ENCODE measurements at regions not wholly inside any gene's neighbourhood (a gene's known extent, or its start where the extent isn't known, plus 50 kb on each side); places are given as distances from the start of the nearest gene placed in this dataset.

DNA sequence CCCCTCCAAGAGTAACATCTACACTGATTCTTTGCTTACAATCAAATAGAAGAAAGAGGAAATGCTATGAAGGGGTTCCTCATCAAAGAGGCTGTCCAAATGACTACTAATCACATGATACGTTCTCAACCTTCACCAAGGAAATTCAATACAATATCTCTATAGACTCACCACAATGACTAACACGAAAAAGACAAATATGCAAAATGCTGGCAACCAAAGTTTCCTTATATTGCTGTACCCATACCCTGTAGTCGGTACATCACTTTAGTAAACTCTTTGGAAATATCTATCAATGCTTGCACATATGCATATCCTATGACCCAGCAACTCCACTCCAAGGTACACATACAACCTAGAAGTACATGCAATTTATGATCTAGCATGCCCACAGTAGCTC lies 1296.6 kb downstream of the AACS start:
- Histone ChIP-seq H3K9ac (ENCODE audit: low read length) (no peak overlapping the region), H4K20me1 (ENCODE audit: insufficient read depth, low read length) (no peaks in the 10 kb centered on the region), H3K4me2 (ENCODE audit: low read length) (no peak overlapping the region), H2AFZ (ENCODE audit: low read length) (no peak overlapping the region), H3F3A (ENCODE audit: insufficient read depth, low read length) (no peaks in the 10 kb centered on the region), H3K9me2 (ENCODE audit: low read depth, low read length) (no peaks in the 10 kb centered on the region), H3K27ac (ENCODE audit: low read depth, low read length, poor library complexity, severe bottlenecking) (no peak overlapping the region), H3K27me3 (ENCODE audit: insufficient read depth, low read length) (no peaks in the 10 kb centered on the region), H3K4me3 (ENCODE audit: low read depth, low read length, poor library complexity, severe bottlenecking) (no peak overlapping the region), H3K36me3 (ENCODE audit: insufficient read depth, low read length) (no peaks in the 10 kb centered on the region), H3K9me3 (ENCODE audit: low read length) (no peaks in the 10 kb centered on the region), H3K4me1 (ENCODE audit: insufficient read depth, low read length, severe bottlenecking) (no peaks in the 10 kb centered on the region), H3K79me2 (ENCODE audit: insufficient read depth, low read length) (no peaks in the 10 kb centered on the region)
- TF ChIP-seq, protein P1, sequence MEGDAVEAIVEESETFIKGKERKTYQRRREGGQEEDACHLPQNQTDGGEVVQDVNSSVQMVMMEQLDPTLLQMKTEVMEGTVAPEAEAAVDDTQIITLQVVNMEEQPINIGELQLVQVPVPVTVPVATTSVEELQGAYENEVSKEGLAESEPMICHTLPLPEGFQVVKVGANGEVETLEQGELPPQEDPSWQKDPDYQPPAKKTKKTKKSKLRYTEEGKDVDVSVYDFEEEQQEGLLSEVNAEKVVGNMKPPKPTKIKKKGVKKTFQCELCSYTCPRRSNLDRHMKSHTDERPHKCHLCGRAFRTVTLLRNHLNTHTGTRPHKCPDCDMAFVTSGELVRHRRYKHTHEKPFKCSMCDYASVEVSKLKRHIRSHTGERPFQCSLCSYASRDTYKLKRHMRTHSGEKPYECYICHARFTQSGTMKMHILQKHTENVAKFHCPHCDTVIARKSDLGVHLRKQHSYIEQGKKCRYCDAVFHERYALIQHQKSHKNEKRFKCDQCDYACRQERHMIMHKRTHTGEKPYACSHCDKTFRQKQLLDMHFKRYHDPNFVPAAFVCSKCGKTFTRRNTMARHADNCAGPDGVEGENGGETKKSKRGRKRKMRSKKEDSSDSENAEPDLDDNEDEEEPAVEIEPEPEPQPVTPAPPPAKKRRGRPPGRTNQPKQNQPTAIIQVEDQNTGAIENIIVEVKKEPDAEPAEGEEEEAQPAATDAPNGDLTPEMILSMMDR (IDR thresholded peaks at IDR 0.05; ENCODE audit: low read length) = no peak
- TF ChIP-seq EZH2 (IDR thresholded peaks at IDR 0.05; ENCODE audit: borderline replicate concordance, low read length) = no peak

DNA sequence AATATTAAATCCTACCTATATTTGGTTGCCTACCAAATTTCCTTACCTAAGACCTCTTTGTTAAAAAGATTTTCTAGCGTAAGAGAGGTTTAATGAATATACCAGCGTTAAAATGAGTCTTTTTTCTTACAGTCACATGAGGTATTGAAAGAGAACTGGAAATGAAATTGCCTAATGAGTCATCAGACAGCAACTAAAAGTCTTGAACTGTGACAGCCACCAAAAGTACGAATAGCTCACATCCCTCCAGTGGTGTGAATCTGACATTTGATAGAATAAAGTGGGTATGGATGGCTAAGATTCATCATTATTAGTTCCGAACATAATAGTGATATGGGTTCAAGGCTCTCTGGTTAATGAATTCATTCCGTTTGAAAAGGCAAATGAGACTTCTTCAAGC lies 1297.3 kb downstream of the AACS start:
- Histone ChIP-seq H3F3A (ENCODE audit: insufficient read depth, low read length) (no peaks in the 10 kb centered on the region), H3K9me3 (ENCODE audit: low read length) (no peaks in the 10 kb centered on the region), H3K4me3 (ENCODE audit: low read depth, low read length, poor library complexity, severe bottlenecking) (no peak overlapping the region), H4K20me1 (ENCODE audit: insufficient read depth, low read length) (no peaks in the 10 kb centered on the region), H3K27ac (ENCODE audit: low read depth, low read length, poor library complexity, severe bottlenecking) (no peak overlapping the region), H3K4me2 (ENCODE audit: low read length) (no peak overlapping the region), H3K9ac (ENCODE audit: low read length) (no peak overlapping the region), H2AFZ (ENCODE audit: low read length) (no peak overlapping the region), H3K27me3 (ENCODE audit: insufficient read depth, low read length) (no peaks in the 10 kb centered on the region), H3K79me2 (ENCODE audit: insufficient read depth, low read length) (no peaks in the 10 kb centered on the region), H3K36me3 (ENCODE audit: insufficient read depth, low read length) (no peaks in the 10 kb centered on the region), H3K9me2 (ENCODE audit: low read depth, low read length) (no peaks in the 10 kb centered on the region), H3K4me1 (ENCODE audit: insufficient read depth, low read length, severe bottlenecking) (no peaks in the 10 kb centered on the region)
- TF ChIP-seq EZH2 (IDR thresholded peaks at IDR 0.05; ENCODE audit: borderline replicate concordance, low read length) = no peak
- TF ChIP-seq, protein P1 (IDR thresholded peaks at IDR 0.05; ENCODE audit: low read length) = no peak

DNA sequence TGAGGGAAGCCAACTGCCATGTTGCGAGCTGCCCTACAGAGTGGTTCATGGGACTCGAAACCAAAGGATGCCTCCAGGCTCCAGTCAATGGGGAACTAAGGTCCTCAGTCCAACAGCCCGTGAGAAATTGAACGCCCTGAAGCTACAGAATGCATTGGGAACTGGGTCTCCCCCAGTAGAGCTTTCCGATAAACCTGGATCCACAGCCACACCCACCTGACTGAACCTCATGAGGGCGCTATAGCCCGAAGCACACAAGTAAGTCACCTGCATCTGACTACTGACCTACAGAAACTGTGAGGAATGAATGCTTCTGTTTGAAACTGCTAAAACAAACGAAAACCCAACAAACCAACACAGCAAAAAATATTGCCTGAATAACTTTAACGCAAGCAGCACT lies 1297.7 kb downstream of the AACS start:
- no peaks in the 10 kb centered on the region for H3K36me3 ChIP-seq (ENCODE audit: insufficient read depth, low read length)
- no peak overlapping the region for H3K4me2 ChIP-seq (ENCODE audit: low read length)
- no peaks in the 10 kb centered on the region for H3F3A ChIP-seq (ENCODE audit: insufficient read depth, low read length)
- H3K9ac ChIP-seq (ENCODE audit: low read length) = no peak overlapping the region
- H2AFZ ChIP-seq (ENCODE audit: low read length) = no peak overlapping the region
- H3K27me3 ChIP-seq (ENCODE audit: insufficient read depth, low read length) = no peaks in the 10 kb centered on the region
- H3K9me3 ChIP-seq (ENCODE audit: low read length) = no peaks in the 10 kb centered on the region
- H3K27ac ChIP-seq (ENCODE audit: low read depth, low read length, poor library complexity, severe bottlenecking) = no peak overlapping the region
- no peak overlapping the region for H3K4me3 ChIP-seq (ENCODE audit: low read depth, low read length, poor library complexity, severe bottlenecking)
- H3K9me2 ChIP-seq (ENCODE audit: low read depth, low read length) = no peaks in the 10 kb centered on the region
- no peaks in the 10 kb centered on the region for H3K4me1 ChIP-seq (ENCODE audit: insufficient read depth, low read length, severe bottlenecking)
- no peak for TF ChIP-seq EZH2 (IDR thresholded peaks at IDR 0.05; ENCODE audit: borderline replicate concordance, low read length)
- TF ChIP-seq, protein P1 (IDR thresholded peaks at IDR 0.05; ENCODE audit: low read length) = peak; percentile 34; the same call in 1 of the 2 replicates
- no peaks in the 10 kb centered on the region for H4K20me1 ChIP-seq (ENCODE audit: insufficient read depth, low read length)
- no peaks in the 10 kb centered on the region for H3K79me2 ChIP-seq (ENCODE audit: insufficient read depth, low read length)
